ENCODE measurements at regions not wholly inside any gene's neighbourhood (a gene's known extent, or its start where the extent isn't known, plus 50 kb on each side); places are given as distances from the start of the nearest gene placed in this dataset.

DNA sequence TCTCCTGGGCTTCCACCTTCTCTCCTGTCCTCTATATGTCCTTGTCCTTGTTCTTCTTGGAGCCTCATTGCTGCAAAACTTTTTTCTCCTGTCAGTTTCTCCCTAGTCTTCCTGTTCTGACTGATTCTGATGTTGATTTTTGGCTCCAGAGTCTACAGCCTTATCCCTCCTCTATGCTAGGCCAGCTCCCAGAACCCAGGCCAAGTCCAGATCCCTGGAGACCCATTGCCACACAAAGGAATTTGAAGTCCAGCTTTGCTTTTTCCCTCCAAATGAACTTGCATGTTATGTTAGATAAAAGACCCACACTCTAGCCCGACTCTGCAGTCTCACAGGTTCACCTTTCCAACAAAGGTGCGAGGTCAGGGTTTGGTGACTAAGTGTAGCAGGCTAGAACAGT is 203.1 kb downstream of the FNDC1 start:
- H3K27me3 ChIP-seq = no peaks in the 10 kb centered on the region
- intact Hi-C loops (cut with DNase I) = no loop called here
- DNase-seq = no peak
- no peak for TF ChIP-seq POLR2A (IDR thresholded peaks at IDR 0.05)
- TF ChIP-seq, protein P1, sequence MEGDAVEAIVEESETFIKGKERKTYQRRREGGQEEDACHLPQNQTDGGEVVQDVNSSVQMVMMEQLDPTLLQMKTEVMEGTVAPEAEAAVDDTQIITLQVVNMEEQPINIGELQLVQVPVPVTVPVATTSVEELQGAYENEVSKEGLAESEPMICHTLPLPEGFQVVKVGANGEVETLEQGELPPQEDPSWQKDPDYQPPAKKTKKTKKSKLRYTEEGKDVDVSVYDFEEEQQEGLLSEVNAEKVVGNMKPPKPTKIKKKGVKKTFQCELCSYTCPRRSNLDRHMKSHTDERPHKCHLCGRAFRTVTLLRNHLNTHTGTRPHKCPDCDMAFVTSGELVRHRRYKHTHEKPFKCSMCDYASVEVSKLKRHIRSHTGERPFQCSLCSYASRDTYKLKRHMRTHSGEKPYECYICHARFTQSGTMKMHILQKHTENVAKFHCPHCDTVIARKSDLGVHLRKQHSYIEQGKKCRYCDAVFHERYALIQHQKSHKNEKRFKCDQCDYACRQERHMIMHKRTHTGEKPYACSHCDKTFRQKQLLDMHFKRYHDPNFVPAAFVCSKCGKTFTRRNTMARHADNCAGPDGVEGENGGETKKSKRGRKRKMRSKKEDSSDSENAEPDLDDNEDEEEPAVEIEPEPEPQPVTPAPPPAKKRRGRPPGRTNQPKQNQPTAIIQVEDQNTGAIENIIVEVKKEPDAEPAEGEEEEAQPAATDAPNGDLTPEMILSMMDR (IDR thresholded peaks at IDR 0.05) = no peak
- no peaks in the 10 kb centered on the region for H3K4me1 ChIP-seq
- H3K27ac ChIP-seq = no peak overlapping the region
- 60 to 86% methylated on average over 1 to 2 of the region's 2 CpGs for WGBS, 2 donors
- H3K36me3 ChIP-seq = no peaks in the 10 kb centered on the region
- peaks cover 0 to 15% (median 14%) of the 10 kb centered on the region in 3 donors for H3K9me3 ChIP-seq
- H3K4me3 ChIP-seq = no peak overlapping the region

DNA sequence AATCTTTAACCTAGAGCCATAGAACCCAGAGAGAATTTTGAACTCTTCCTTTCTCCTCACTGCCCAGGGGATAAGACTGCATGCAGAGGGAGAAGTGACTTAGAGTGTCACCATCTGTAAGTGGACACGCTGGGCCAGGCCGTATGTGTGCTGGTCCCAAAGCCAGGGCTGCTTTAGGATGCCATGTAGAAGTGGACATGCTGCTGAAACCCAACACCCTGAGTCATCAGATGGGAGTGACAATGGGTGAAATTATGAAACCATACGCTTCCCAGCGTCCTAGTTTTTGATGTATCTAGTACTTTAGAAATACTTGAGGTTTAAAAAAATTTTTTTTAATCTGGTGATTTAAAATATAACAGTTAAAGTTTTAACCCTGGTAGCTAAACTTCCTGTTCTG is 191.1 kb downstream of the FNDC1 start:
- Histone ChIP-seq H3K4me3 (no peak overlapping the region), H3K4me1 (no peaks in the 10 kb centered on the region), H3K9me3 (no peaks in the 10 kb centered on the region), H3K36me3 (no peaks in the 10 kb centered on the region), H3K27me3 (peaks cover 0 to 11% (median 0%) of the 10 kb centered on the region in 4 donors), H3K27ac (no peak overlapping the region)
- TF ChIP-seq, protein P1 (IDR thresholded peaks at IDR 0.05) = no peak
- TF ChIP-seq POLR2A (IDR thresholded peaks at IDR 0.05) = no peak
- WGBS, 2 donors = 51 to 62% methylated on average over 4 of the region's 4 CpGs
- intact Hi-C loops (cut with DNase I) = no loop called here
- no peak for DNase-seq

DNA sequence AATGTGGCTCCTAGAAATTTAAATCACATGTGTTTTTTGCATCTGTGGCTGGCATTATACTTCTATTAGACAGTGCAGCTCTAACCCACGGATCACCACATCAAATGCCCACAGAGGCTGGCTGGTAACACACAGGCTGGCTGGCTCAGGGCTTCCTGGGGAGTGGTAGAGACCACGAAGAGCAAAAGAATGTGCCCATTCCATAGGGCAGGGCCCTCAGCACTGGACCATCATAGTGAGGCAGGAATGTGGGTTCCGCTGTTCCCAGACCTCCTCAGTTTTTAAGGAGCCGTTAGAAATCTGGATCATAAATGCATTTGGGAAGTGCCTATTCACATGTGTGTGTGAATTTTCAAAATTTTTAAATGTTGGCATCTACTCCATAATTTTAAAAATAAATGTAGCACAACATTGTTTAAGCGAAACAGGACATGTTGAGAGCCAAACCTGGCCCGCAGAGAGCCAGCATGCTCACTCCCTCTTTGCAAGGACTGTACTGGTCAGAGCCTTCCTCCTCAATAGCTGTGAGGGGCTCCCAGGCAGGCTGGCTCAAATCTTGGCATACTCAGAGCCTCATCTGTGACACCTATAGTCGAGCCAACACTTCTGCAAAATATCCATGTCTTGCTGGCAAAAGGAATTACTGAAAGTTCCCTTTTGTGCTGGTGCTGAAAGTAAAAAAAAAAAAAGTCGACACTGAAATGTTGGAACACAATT is 190.5 kb downstream of the FNDC1 start:
- no peak overlapping the region for H3K27ac ChIP-seq
- H3K4me1 ChIP-seq = no peaks in the 10 kb centered on the region
- no peak overlapping the region for H3K4me3 ChIP-seq
- no peak for DNase-seq
- intact Hi-C loops (cut with DNase I) = no loop called here
- H3K36me3 ChIP-seq = no peaks in the 10 kb centered on the region
- peaks cover 0 to 11% (median 0%) of the 10 kb centered on the region in 4 donors for H3K27me3 ChIP-seq
- no peaks in the 10 kb centered on the region for H3K9me3 ChIP-seq
- 48 to 59% methylated on average over 8 of the region's 8 CpGs for WGBS, 2 donors
- TF ChIP-seq, protein P1 (IDR thresholded peaks at IDR 0.05) = no peak
- no peak for TF ChIP-seq POLR2A (IDR thresholded peaks at IDR 0.05)

DNA sequence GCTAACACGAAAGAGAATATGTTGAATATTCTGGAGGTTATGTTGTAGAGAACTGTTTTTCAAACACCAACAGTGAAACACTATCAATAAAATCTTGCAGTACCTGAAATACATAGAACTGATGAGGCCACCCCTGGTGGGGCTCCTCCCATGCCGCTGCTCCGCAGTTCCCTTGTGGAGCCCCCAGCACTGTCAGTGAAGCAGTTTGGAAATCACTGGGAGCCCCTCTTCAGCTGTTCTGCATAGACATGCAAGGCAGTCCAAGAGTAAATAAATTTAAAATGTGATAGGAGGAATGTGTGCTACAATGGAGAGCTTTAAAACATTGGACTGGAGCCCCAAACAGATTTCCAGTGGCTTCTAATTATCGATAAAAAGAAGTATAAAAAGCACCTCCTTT is 189.4 kb downstream of the FNDC1 start:
- intact Hi-C loops (cut with DNase I) = no loop called here
- peaks cover 0 to 11% (median 0%) of the 10 kb centered on the region in 4 donors for H3K27me3 ChIP-seq
- H3K9me3 ChIP-seq = no peaks in the 10 kb centered on the region
- TF ChIP-seq, protein P1 (IDR thresholded peaks at IDR 0.05) = no peak
- no peak for TF ChIP-seq POLR2A (IDR thresholded peaks at IDR 0.05)
- H3K27ac ChIP-seq = no peak overlapping the region
- H3K36me3 ChIP-seq = no peaks in the 10 kb centered on the region
- no peak overlapping the region for H3K4me3 ChIP-seq
- H3K4me1 ChIP-seq = no peaks in the 10 kb centered on the region
- WGBS, 2 donors = 51 to 65% methylated on average over 4 of the region's 4 CpGs
- DNase-seq = no peak

DNA sequence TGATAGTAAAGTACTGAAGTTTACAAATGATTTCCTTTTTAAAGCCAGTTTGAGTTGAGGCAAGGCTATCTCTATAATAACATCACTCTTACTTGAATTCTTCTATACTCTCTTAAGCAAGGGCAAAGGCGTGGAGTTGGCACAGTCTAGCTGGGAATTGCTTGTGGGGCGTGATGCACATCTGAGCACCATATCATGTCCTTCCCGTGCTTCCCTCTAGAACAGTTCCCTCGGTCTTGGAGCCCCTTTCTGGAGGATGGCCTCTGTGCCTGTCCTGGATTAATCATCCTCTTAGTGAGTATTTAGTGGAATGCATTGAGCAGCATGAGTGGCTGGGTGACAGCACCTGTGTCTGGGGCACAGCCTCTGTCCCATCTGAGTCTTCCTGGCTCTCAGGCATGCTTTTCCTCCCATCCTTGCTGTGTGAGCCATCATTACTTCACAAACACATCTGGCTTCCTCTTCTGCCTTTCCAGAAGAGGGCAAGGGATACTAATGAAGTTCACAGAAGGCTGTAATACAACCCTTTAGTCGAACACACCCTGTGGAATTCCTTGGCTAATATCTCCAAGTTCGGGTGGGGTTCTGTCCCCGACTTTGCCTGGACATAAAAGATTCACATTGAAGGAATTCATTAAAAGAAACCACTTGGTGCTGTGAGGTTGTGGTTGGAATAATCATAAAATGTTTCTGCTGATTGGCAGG is 188.2 kb downstream of the FNDC1 start:
- Histone ChIP-seq H3K36me3 (no peaks in the 10 kb centered on the region), H3K9me3 (no peaks in the 10 kb centered on the region), H3K27ac (no peak overlapping the region), H3K4me3 (no peak overlapping the region), H3K27me3 (peaks cover 0 to 11% (median 0%) of the 10 kb centered on the region in 4 donors), H3K4me1 (no peaks in the 10 kb centered on the region)
- 43 to 54% methylated on average over 7 of the region's 7 CpGs for WGBS, 2 donors
- no peak for DNase-seq
- no peak for TF ChIP-seq POLR2A (IDR thresholded peaks at IDR 0.05)
- TF ChIP-seq, protein P1 (IDR thresholded peaks at IDR 0.05) = no peak
- intact Hi-C loops (cut with DNase I) = no loop called here
